H1 (cell line): ENCODE measurements at regions not wholly inside any gene's neighbourhood (a gene's known extent, or its start where the extent isn't known, plus 50 kb on each side); places are given as distances from the start of the nearest gene placed in this dataset.

ENCODE experiments used
- CTCF ChIA-PET: fragments of 300-600 bp; sonication (Branson Sonifier 250); formaldehyde crosslinking; loops from one replicate; lab custom pipeline; 2021; ENCODE audit not compliant: partially characterized antibody; lab: Charles Lee
- POLR2A ChIA-PET: fragments of 300-600 bp; sonication (Branson Sonifier 250); formaldehyde crosslinking; loops from one replicate; lab custom pipeline; 2021; ENCODE audit warnings: inconsistent platforms; ENCODE audit not compliant: partially characterized antibody; lab: Charles Lee
- DNase-seq, 2 experiments: peaks; one replicate each; pipeline versions ENCODE4 v3.0.0 to v3.0.0-alpha.2; 2010 to 2022; ENCODE audit warnings: low spot score in 2 of 2, low read depth in 1 of 2, mixed read lengths in 1 of 2
- FAIRE-seq: peaks from 2 replicates; lab custom pipeline; 2011; peaks lifted over from hg19 to GRCh38; lab: Jason Lieb, UNC
- H2AFZ ChIP-seq: 2 replicates; pipeline ENCODE4 v1.8.1; 2012; ENCODE audit warnings: low read length, inconsistent platforms
- H2AK5ac ChIP-seq: 2 replicates; pipeline ENCODE4 v1.6.1; 2013; ENCODE audit warnings: low read depth, low read length
- H2BK120ac ChIP-seq: replicated peaks from 2 replicates; pipeline ENCODE3; 2013; ENCODE audit warnings: low read depth, low read length, inconsistent platforms
- H2BK12ac ChIP-seq: 2 replicates; pipeline ENCODE4 v1.6.1; 2013; ENCODE audit warnings: low read depth, low read length
- H2BK15ac ChIP-seq: 2 replicates; pipeline ENCODE4 v1.6.1; 2013; ENCODE audit warnings: low read length
- H2BK20ac ChIP-seq: 2 replicates; pipeline ENCODE4 v1.6.1; 2013; ENCODE audit warnings: low read length
- H2BK5ac ChIP-seq: 2 replicates; pipeline ENCODE4 v1.6.1; 2013; ENCODE audit warnings: low read depth, low read length
- H3K14ac ChIP-seq: 2 replicates; pipeline ENCODE4 v1.6.1; 2013; ENCODE audit warnings: inconsistent platforms; ENCODE audit not compliant: insufficient read length
- H3K18ac ChIP-seq: 2 replicates; pipeline ENCODE4 v1.6.1; 2013; ENCODE audit warnings: low read length; ENCODE audit errors: extremely low read depth
- H3K23ac ChIP-seq: 2 replicates; pipeline ENCODE4 v1.6.1; 2013; ENCODE audit warnings: inconsistent platforms; ENCODE audit not compliant: insufficient read length
- H3K23me2 ChIP-seq: 2 replicates; pipeline ENCODE4 v1.6.1; 2013; ENCODE audit warnings: low read depth, low read length
- H3K27ac ChIP-seq: 2 replicates; pipeline ENCODE4 v1.6.1; 2011; ENCODE audit warnings: low read depth, low read length, inconsistent platforms
- H3K27me3 ChIP-seq, 4 experiments: replicated peaks in 1 of 4; 1 replicate in 1 of 4; 2 replicates in 3 of 4; pipeline versions ENCODE4 v1.6.1 to v1.8.1; 2011 to 2013; ENCODE audit warnings: low read length in 3 of 4, mild to moderate bottlenecking in 3 of 4, inconsistent platforms in 2 of 4, mixed read lengths in 2 of 4, moderate library complexity in 1 of 4; ENCODE audit not compliant: control insufficient read depth in 3 of 4, insufficient read depth in 3 of 4; ENCODE audit errors: extremely low read depth in 1 of 4
- H3K36me3 ChIP-seq, 4 experiments: 2 replicates each; pipeline versions ENCODE4 v1.6.1 to v1.8.1; 2011 to 2013; ENCODE audit warnings: mild to moderate bottlenecking in 4 of 4, low read length in 3 of 4, moderate library complexity in 2 of 4, control low read depth in 1 of 4, inconsistent platforms in 1 of 4; ENCODE audit not compliant: insufficient read depth in 4 of 4, control insufficient read depth in 2 of 4
- H3K4ac ChIP-seq: replicated peaks from 2 replicates; pipeline ENCODE3; 2013; ENCODE audit warnings: low read length, low read depth, mixed read lengths, inconsistent platforms; ENCODE audit not compliant: insufficient read length
- H3K4me1 ChIP-seq, 4 experiments: replicated peaks in 1 of 4; 1 replicate in 1 of 4; 2 replicates in 3 of 4; pipeline versions ENCODE4 v1.6.1 to v1.8.1; 2011 to 2013; ENCODE audit warnings: low read length in 3 of 4, inconsistent platforms in 2 of 4, mixed read lengths in 1 of 4; ENCODE audit not compliant: insufficient read depth in 4 of 4, control insufficient read depth in 3 of 4
- H3K4me2 ChIP-seq, 2 experiments: 2 replicates each; pipeline versions ENCODE4 v1.6.1 to v1.8.1; 2011 to 2013; ENCODE audit warnings: low read depth in 2 of 2, low read length in 2 of 2, control low read depth in 1 of 2, inconsistent platforms in 1 of 2, mild to moderate bottlenecking in 1 of 2; ENCODE audit not compliant: insufficient read depth in 1 of 2
- H3K4me3 ChIP-seq, 4 experiments: fragments of 200-600, 300-600 bp in 1 of 4; sonication (generic), shearing (Covaris generic), sonication (Bioruptor Twin) in 1 of 4; 2 replicates each; pipeline versions ENCODE4 v1.5.1 to v1.8.1; 2011 to 2016; ENCODE audit warnings: low read length in 4 of 4, low read depth in 3 of 4, control low read depth in 2 of 4, inconsistent platforms in 2 of 4, mild to moderate bottlenecking in 2 of 4, mixed read lengths in 1 of 4, moderate library complexity in 1 of 4; ENCODE audit not compliant: insufficient read depth in 2 of 4; ENCODE audit errors: extremely low read depth in 1 of 4
- H3K56ac ChIP-seq: replicated peaks from 2 replicates; pipeline ENCODE3; 2013; ENCODE audit warnings: low read depth, mild to moderate bottlenecking, mixed read lengths, low read length, inconsistent platforms; ENCODE audit not compliant: insufficient read length
- H3K79me1 ChIP-seq: 2 replicates; pipeline ENCODE4 v1.6.1; 2013; ENCODE audit warnings: low read depth, low read length, control low read depth
- H3K79me2 ChIP-seq, 2 experiments: 2 replicates each; pipeline versions ENCODE4 v1.6.1 to v1.8.1; 2012 to 2013; ENCODE audit warnings: low read length in 2 of 2, mild to moderate bottlenecking in 2 of 2, inconsistent platforms in 1 of 2; ENCODE audit not compliant: insufficient read depth in 2 of 2, control insufficient read depth in 1 of 2
- H3K9ac ChIP-seq, 4 experiments: replicated peaks in 1 of 4; 1 replicate in 1 of 4; 2 replicates in 3 of 4; pipeline versions ENCODE4 v1.6.1 to v1.8.1; 2011 to 2013; ENCODE audit warnings: low read depth in 3 of 4, low read length in 3 of 4, control low read depth in 2 of 4, mild to moderate bottlenecking in 2 of 4, moderate library complexity in 2 of 4, inconsistent platforms in 1 of 4; ENCODE audit errors: extremely low read depth in 1 of 4
- H3K9me3 ChIP-seq, 2 experiments: 2 replicates each; pipeline versions ENCODE4 v1.6.1 to v1.8.1; 2012 to 2013; ENCODE audit warnings: mild to moderate bottlenecking in 2 of 2, moderate library complexity in 2 of 2, control low read depth in 1 of 2, inconsistent platforms in 1 of 2, low read depth in 1 of 2, low read length in 1 of 2, mixed read lengths in 1 of 2; ENCODE audit not compliant: insufficient read depth in 2 of 2
- H4K20me1 ChIP-seq, 2 experiments: replicated peaks in 1 of 2; 2 replicates each; pipeline versions ENCODE3 to v1.8.1; 2011 to 2013; ENCODE audit warnings: inconsistent platforms in 2 of 2, low read length in 2 of 2, mild to moderate bottlenecking in 1 of 2; ENCODE audit not compliant: insufficient read depth in 2 of 2, control insufficient read depth in 1 of 2
- H4K5ac ChIP-seq: 2 replicates; pipeline ENCODE4 v1.6.1; 2013; ENCODE audit warnings: low read length, low read depth, mixed read lengths, inconsistent platforms; ENCODE audit not compliant: insufficient read length
- H4K8ac ChIP-seq: 2 replicates; pipeline ENCODE4 v1.8.0; 2013; ENCODE audit warnings: mild to moderate bottlenecking, moderate library complexity, low read length, inconsistent platforms; ENCODE audit not compliant: insufficient read depth; ENCODE audit errors: extremely low read depth
- H4K91ac ChIP-seq: replicated peaks from 2 replicates; pipeline ENCODE3; 2013; ENCODE audit warnings: low read length, mixed read lengths, inconsistent platforms; ENCODE audit not compliant: insufficient read length
- BRCA1 ChIP-seq: IDR thresholded peaks from 2 replicates; pipeline ENCODE4 v1.6.1; 2012; ENCODE audit warnings: low read depth, low read length, improper control_type of control experiment
- CEBPB ChIP-seq: IDR thresholded peaks from 2 replicates; pipeline ENCODE4 v1.6.1; 2012; ENCODE audit warnings: low read depth, low read length
- CREB1 ChIP-seq: IDR thresholded peaks from 2 replicates; pipeline ENCODE4 v1.6.1; 2012; ENCODE audit warnings: inconsistent platforms
- EP300 ChIP-seq, 2 experiments: IDR thresholded peaks; 1 replicate in 1 of 2; 2 replicates in 1 of 2; pipeline ENCODE4 v1.6.1; 2011 to 2012; ENCODE audit warnings: low read depth in 2 of 2, low read length in 2 of 2, mild to moderate bottlenecking in 2 of 2, borderline replicate concordance in 1 of 2, inconsistent platforms in 1 of 2, moderate library complexity in 1 of 2
- HDAC2 ChIP-seq, 2 experiments: fragments of 300-600 bp in 1 of 2; sonication (generic) in 1 of 2; IDR thresholded peaks; 2 replicates each; pipeline ENCODE4 v1.6.1; 2011 to 2012; ENCODE audit warnings: low read depth in 2 of 2, low read length in 2 of 2, mild to moderate bottlenecking in 2 of 2, moderate library complexity in 2 of 2, borderline replicate concordance in 1 of 2, inconsistent platforms in 1 of 2
- JUN ChIP-seq: IDR thresholded peaks from 2 replicates; pipeline ENCODE4 v1.6.1; 2011; ENCODE audit warnings: low read depth, mild to moderate bottlenecking, improper control_type of control experiment, low read length
- JUND ChIP-seq: IDR thresholded peaks from 2 replicates; pipeline ENCODE4 v1.6.1; 2011; ENCODE audit warnings: mild to moderate bottlenecking, improper control_type of control experiment, low read length
- MAFK ChIP-seq: IDR thresholded peaks from 2 replicates; pipeline ENCODE4 v1.6.1; 2012; ENCODE audit warnings: low read depth, mild to moderate bottlenecking, improper control_type of control experiment, low read length
- PHF8 ChIP-seq: fragments of 200-600 bp; sonication (generic); conservative IDR thresholded peaks from 2 replicates; pipeline ENCODE4 v1.7.1; 2012; ENCODE audit warnings: low read depth, mild to moderate bottlenecking, inconsistent platforms, low read length, moderate library complexity
- POLR2A ChIP-seq, 2 experiments: IDR thresholded peaks; 1 replicate in 1 of 2; 2 replicates in 1 of 2; pipeline ENCODE4 v1.6.1; 2011; ENCODE audit warnings: low read depth in 2 of 2, low read length in 2 of 2, mild to moderate bottlenecking in 2 of 2; ENCODE audit errors: control extremely low read depth in 1 of 2
- POLR2AphosphoS5 ChIP-seq: IDR thresholded peaks from 2 replicates; pipeline ENCODE4 v1.6.1; 2011; ENCODE audit warnings: low read depth, low read length
- RXRA ChIP-seq: IDR thresholded peaks from 2 replicates; pipeline ENCODE4 v1.6.1; 2011; ENCODE audit warnings: low read depth, mild to moderate bottlenecking, low read length, moderate library complexity; ENCODE audit not compliant: insufficient read depth
- SIX5 ChIP-seq: IDR thresholded peaks from 2 replicates; pipeline ENCODE4 v1.6.1; 2011; ENCODE audit warnings: mild to moderate bottlenecking, low read depth, low read length
- SP1 ChIP-seq: IDR thresholded peaks from 2 replicates; pipeline ENCODE4 v1.6.1; 2011; ENCODE audit warnings: low read depth, low read length
- SP4 ChIP-seq: IDR thresholded peaks from 2 replicates; pipeline ENCODE4 v1.6.1; 2012; ENCODE audit warnings: low read length, inconsistent platforms
- SRF ChIP-seq: IDR thresholded peaks from 2 replicates; pipeline ENCODE4 v1.6.1; 2011; ENCODE audit warnings: mild to moderate bottlenecking, low read depth, low read length, moderate library complexity
- YY1 ChIP-seq: IDR thresholded peaks from 2 replicates; pipeline ENCODE4 v1.6.1; 2011; ENCODE audit warnings: low read depth, mild to moderate bottlenecking, low read length
- WGBS, 2 experiments: shearing (Covaris generic) in 1 of 2; methylation state at CpG; one replicate each; pipeline versions ENCODE4 v1.1.6 to v1.1.7; 2013 to 2015; ENCODE audit warnings: low lambda C conversion rate in 2 of 2, mixed read lengths in 2 of 2, inconsistent platforms in 1 of 2, low coverage in 1 of 2, missing lambda C conversion rate in 1 of 2; ENCODE audit not compliant: insufficient replicate concordance in 2 of 2, insufficient coverage in 1 of 2, insufficient read length in 1 of 2; ENCODE audit errors: extremely low coverage in 1 of 2, missing lambda C conversion rate in 1 of 2; 5-methylcytosine and 5-hydroxymethylcytosine counted together

GRCh38 chr1:94296018-94296417, 58.6 kb upstream of the ARHGAP29 start:
- Histone ChIP-seq H3K4me3 (no peak overlapping the region), H3K23ac (no peak overlapping the region), H4K20me1 (no peaks in the 10 kb centered on the region), H3K14ac (no peak overlapping the region), H4K8ac (no peak overlapping the region), H2BK12ac (no peak overlapping the region), H3K27me3 (no peaks in the 10 kb centered on the region), H3K56ac (no peak overlapping the region), H3K23me2 (no peaks in the 10 kb centered on the region), H2BK5ac (no peak overlapping the region), H2BK120ac (no peak overlapping the region), H2BK15ac (no peak overlapping the region), H3K18ac (no peak overlapping the region; the same call in 1 of the 2 replicates), H4K5ac (no peak overlapping the region), H3K27ac (no peak overlapping the region), H3K79me2 (no peaks in the 10 kb centered on the region), H2AK5ac (no peak overlapping the region), H3K9me3 (no peaks in the 10 kb centered on the region), H3K4me1 (peaks cover 0 to 8% (median 2%) of the 10 kb centered on the region in 4 experiments; a peak in 2 of 7 replicates), H3K79me1 (no peaks in the 10 kb centered on the region), H3K4me2 (no peak overlapping the region), H3K36me3 (no peaks in the 10 kb centered on the region), H3K4ac (no peak overlapping the region), H2BK20ac (no peak overlapping the region), H4K91ac (no peak overlapping the region), H3K9ac (no peak overlapping the region), H2AFZ (no peak overlapping the region)
- FAIRE-seq (no peak), DNase-seq (no peak)
- 94% methylated on average over 5 of the region's 5 CpGs; no CpG with 5 or more reads in 1 of the 2 experiments for WGBS, 2 experiments
- ChIA-PET POLR2A (no interaction called here), CTCF (interaction anchor here (1.1 to 5.1 kb wide), 2 partner anchors 32 to 37 kb away, joined by 3 to 58 read pairs; no protein-coding TSS in a partner anchor)
- TF ChIP-seq POLR2A (IDR thresholded peaks at IDR 0.05; ENCODE audit: control extremely low read depth in 1 of 2, low read depth in 2 of 2, low read length in 2 of 2) (no peak), JUN (no peak), SP1 (no peak), BRCA1 (no peak), CREB1 (no peak), CEBPB (no peak), SIX5 (no peak), SRF (no peak), HDAC2 (IDR thresholded peaks at IDR 0.05; ENCODE audit: borderline replicate concordance in 1 of 2, low read depth in 2 of 2, low read length in 2 of 2) (no peak), JUND (no peak), SP4 (no peak), EP300 (IDR thresholded peaks at IDR 0.05; ENCODE audit: borderline replicate concordance in 1 of 2, low read depth in 2 of 2, low read length in 2 of 2) (no peak), MAFK (no peak), YY1 (no peak), PHF8 (no peak), POLR2AphosphoS5 (no peak), RXRA (no peak)
